ENCODE measurements at regions not wholly inside any gene's neighbourhood (a gene's known extent, or its start where the extent isn't known, plus 50 kb on each side); places are given as distances from the start of the nearest gene placed in this dataset.

DNA sequence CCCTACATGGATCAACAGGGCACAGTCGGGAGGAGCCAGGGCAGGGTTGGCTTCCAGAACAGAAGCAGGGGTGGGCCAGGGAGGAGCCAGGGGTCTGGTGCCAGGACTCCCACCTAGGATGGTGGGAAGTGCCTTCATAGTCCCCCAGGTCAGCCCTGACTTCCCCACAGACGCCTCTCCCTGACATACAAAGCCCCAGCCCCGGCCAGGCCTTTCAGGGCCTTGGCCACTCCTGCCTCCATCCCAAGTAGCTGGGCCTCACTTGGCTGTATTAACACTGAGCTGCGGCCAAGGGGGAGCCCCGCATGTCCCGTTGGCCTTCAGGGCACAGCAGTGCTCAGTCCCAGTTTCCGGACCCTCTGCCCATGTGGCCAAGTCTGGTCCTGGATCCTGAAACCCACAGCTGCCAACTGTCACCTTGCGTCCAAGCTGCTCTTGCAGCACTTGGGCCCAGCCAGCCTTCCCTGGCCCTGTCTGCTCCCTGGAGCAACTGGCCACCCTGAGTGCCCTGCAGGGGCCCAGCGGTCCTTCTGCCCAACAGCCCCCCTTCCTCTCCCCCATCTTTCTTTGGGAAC is 627.8 kb downstream of the MATN1 start:
- Mint-ChIP-seq H3K4me1 (ENCODE audit: low read depth, unreplicated experiment) (no peaks in the 10 kb centered on the region), H3K27ac (ENCODE audit: unreplicated experiment) (no peak overlapping the region), H3K9me3 (ENCODE audit: unreplicated experiment) (peaks cover 31% of the 10 kb centered on the region), H3K27me3 (ENCODE audit: low read depth, unreplicated experiment) (peaks cover 39% of the 10 kb centered on the region), H3K36me3 (ENCODE audit: low read depth, unreplicated experiment) (no peaks in the 10 kb centered on the region), H3K4me3 (ENCODE audit: unreplicated experiment) (no peak overlapping the region)
- no peak for TF ChIP-seq EZH2 (IDR thresholded peaks at IDR 0.05; ENCODE audit: insufficient read depth, low read length)
- TF ChIP-seq, protein P1, sequence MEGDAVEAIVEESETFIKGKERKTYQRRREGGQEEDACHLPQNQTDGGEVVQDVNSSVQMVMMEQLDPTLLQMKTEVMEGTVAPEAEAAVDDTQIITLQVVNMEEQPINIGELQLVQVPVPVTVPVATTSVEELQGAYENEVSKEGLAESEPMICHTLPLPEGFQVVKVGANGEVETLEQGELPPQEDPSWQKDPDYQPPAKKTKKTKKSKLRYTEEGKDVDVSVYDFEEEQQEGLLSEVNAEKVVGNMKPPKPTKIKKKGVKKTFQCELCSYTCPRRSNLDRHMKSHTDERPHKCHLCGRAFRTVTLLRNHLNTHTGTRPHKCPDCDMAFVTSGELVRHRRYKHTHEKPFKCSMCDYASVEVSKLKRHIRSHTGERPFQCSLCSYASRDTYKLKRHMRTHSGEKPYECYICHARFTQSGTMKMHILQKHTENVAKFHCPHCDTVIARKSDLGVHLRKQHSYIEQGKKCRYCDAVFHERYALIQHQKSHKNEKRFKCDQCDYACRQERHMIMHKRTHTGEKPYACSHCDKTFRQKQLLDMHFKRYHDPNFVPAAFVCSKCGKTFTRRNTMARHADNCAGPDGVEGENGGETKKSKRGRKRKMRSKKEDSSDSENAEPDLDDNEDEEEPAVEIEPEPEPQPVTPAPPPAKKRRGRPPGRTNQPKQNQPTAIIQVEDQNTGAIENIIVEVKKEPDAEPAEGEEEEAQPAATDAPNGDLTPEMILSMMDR (IDR thresholded peaks at IDR 0.05; ENCODE audit: insufficient read depth, low read depth, low read length), result no peak
- FAIRE-seq (no peak), DNase-seq (ENCODE audit: low read depth) (no peak)
- H3K27me3 ChIP-seq (ENCODE audit: insufficient read depth, low read length), result no peaks in the 10 kb centered on the region
- peaks cover 20% of the 10 kb centered on the region for H3K9me3 ChIP-seq (ENCODE audit: insufficient read depth, low read depth, low read length)
- no peaks in the 10 kb centered on the region for H4K20me1 ChIP-seq (ENCODE audit: insufficient read depth, low read length)
- H3K4me2 ChIP-seq (ENCODE audit: low read length), result no peak overlapping the region
- no peaks in the 10 kb centered on the region for H3K4me1 ChIP-seq (ENCODE audit: insufficient read depth, low read length)
- no peaks in the 10 kb centered on the region for H3K79me2 ChIP-seq (ENCODE audit: insufficient read depth, low read length)
- no peak overlapping the region for H3K9ac ChIP-seq (ENCODE audit: low read length)
- H2AFZ ChIP-seq (ENCODE audit: low read depth, low read length), result no peak overlapping the region
- H3K36me3 ChIP-seq (ENCODE audit: insufficient read depth, low read length), result no peaks in the 10 kb centered on the region
- no peak overlapping the region for H3K4me3 ChIP-seq (ENCODE audit: insufficient read depth, low read depth, low read length)
- no peak overlapping the region for H3K27ac ChIP-seq (ENCODE audit: low read depth, low read length)

- Histone ChIP-seq H3K27me3 (ENCODE audit: insufficient read depth, low read length) (no peaks in the 10 kb centered on the region), H3K79me2 (ENCODE audit: insufficient read depth, low read length) (no peaks in the 10 kb centered on the region), H2AFZ (ENCODE audit: low read depth, low read length) (no peak overlapping the region), H3K4me3 (ENCODE audit: insufficient read depth, low read depth, low read length) (no peak overlapping the region), H3K9ac (ENCODE audit: low read length) (no peak overlapping the region), H3K4me1 (ENCODE audit: insufficient read depth, low read length) (no peaks in the 10 kb centered on the region), H4K20me1 (ENCODE audit: insufficient read depth, low read length) (no peaks in the 10 kb centered on the region), H3K27ac (ENCODE audit: low read depth, low read length) (no peak overlapping the region), H3K9me3 (ENCODE audit: insufficient read depth, low read depth, low read length) (peaks cover 20% of the 10 kb centered on the region), H3K4me2 (ENCODE audit: low read length) (no peak overlapping the region), H3K36me3 (ENCODE audit: insufficient read depth, low read length) (no peaks in the 10 kb centered on the region)
- Mint-ChIP-seq H3K36me3 (ENCODE audit: low read depth, unreplicated experiment) (no peaks in the 10 kb centered on the region), H3K27me3 (ENCODE audit: low read depth, unreplicated experiment) (peaks cover 37% of the 10 kb centered on the region), H3K4me1 (ENCODE audit: low read depth, unreplicated experiment) (no peaks in the 10 kb centered on the region), H3K4me3 (ENCODE audit: unreplicated experiment) (no peak overlapping the region), H3K9me3 (ENCODE audit: unreplicated experiment) (peaks cover 33% of the 10 kb centered on the region), H3K27ac (ENCODE audit: unreplicated experiment) (no peak overlapping the region)
- DNase-seq (ENCODE audit: low read depth) (no peak), FAIRE-seq (no peak)
- TF ChIP-seq, protein P1 (IDR thresholded peaks at IDR 0.05; ENCODE audit: insufficient read depth, low read depth, low read length), result no peak
- no peak for TF ChIP-seq EZH2 (IDR thresholded peaks at IDR 0.05; ENCODE audit: insufficient read depth, low read length)
Observed at GRCh38 chr1:30095051-30095450, 628.3 kb downstream of the MATN1 start.

DNA sequence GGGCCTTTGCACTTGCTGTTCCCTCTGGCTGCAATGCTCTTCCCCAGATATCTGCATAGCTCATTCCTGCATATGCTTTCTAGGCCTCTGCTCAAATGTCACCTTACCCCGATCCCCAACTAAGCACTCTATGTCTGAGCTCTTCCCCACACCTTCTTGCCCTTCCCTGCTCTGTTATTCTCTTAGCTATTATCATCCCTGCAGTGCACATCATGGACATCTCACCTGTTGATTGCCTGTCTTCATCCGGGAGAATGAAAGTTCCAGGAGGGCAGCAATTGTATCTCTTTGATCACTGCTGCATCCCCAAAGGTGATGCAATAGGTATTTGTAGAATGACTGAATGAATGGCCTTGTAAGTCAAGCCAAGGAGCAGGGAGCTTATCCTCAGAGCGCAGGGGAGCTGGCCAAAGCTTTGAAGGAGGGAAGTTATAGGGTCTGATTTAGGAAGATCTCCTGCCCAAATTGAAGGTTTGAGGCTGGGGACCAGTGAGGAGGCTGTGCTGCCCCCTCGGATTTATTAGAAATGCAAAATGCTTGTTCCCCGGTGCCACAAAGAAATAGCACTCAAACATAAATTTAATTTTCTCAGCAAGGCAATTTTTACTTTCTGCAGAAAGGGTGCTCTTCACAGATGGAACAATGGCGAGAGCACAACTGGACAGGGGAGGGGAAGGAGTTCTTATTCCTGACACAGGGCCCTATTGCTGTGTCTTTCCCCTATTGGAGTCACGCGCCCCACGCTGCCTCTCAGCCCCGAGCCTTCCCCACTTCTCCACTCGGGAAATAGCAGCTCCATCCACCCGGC is 631.1 kb downstream of the MATN1 start:
- Mint-ChIP-seq H3K9me3 (ENCODE audit: unreplicated experiment) (peaks cover 39% of the 10 kb centered on the region), H3K27ac (ENCODE audit: unreplicated experiment) (no peak overlapping the region), H3K36me3 (ENCODE audit: low read depth, unreplicated experiment) (peaks cover 2% of the 10 kb centered on the region), H3K4me1 (ENCODE audit: low read depth, unreplicated experiment) (no peaks in the 10 kb centered on the region), H3K27me3 (ENCODE audit: low read depth, unreplicated experiment) (peaks cover 20% of the 10 kb centered on the region), H3K4me3 (ENCODE audit: unreplicated experiment) (no peak overlapping the region)
- peaks cover 20% of the 10 kb centered on the region for H3K9me3 ChIP-seq (ENCODE audit: insufficient read depth, low read depth, low read length)
- no peak overlapping the region for H3K4me3 ChIP-seq (ENCODE audit: insufficient read depth, low read depth, low read length)
- H3K4me1 ChIP-seq (ENCODE audit: insufficient read depth, low read length), result no peaks in the 10 kb centered on the region
- H3K9ac ChIP-seq (ENCODE audit: low read length), result no peak overlapping the region
- no peaks in the 10 kb centered on the region for H3K79me2 ChIP-seq (ENCODE audit: insufficient read depth, low read length)
- H3K27me3 ChIP-seq (ENCODE audit: insufficient read depth, low read length), result no peaks in the 10 kb centered on the region
- FAIRE-seq, result no peak
- H3K4me2 ChIP-seq (ENCODE audit: low read length), result no peak overlapping the region
- H2AFZ ChIP-seq (ENCODE audit: low read depth, low read length), result no peak overlapping the region
- H4K20me1 ChIP-seq (ENCODE audit: insufficient read depth, low read length), result no peaks in the 10 kb centered on the region
- TF ChIP-seq, protein P1 (IDR thresholded peaks at IDR 0.05; ENCODE audit: insufficient read depth, low read depth, low read length), result no peak
- no peak for TF ChIP-seq EZH2 (IDR thresholded peaks at IDR 0.05; ENCODE audit: insufficient read depth, low read length)
- no peaks in the 10 kb centered on the region for H3K36me3 ChIP-seq (ENCODE audit: insufficient read depth, low read length)
- DNase-seq (ENCODE audit: low read depth), result no peak
- H3K27ac ChIP-seq (ENCODE audit: low read depth, low read length), result no peak overlapping the region
